ENCODE measurements at regions not wholly inside any gene's neighbourhood (a gene's known extent, or its start where the extent isn't known, plus 50 kb on each side); places are given as distances from the start of the nearest gene placed in this dataset.
A peak's percentile ranks its signal among the peaks of the same experiment; 100 is the strongest.
"Not testable (repeated sequence)": the region's sequence is repeated elsewhere in the genome, so short reads cannot be mapped to it uniquely, and the experiment has no call there.

- H3K27me3 ChIP-seq: not testable (repeated sequence)
- H2AFZ ChIP-seq (replicated peaks): peak overlapping the region; percentile 57
- peak; percentile 29 for DNase-seq (ENCODE audit: low spot score)
Observed at GRCh38 chr4:118566003-118566513, 119.1 kb upstream of the METTL14 start.

GRCh38 chr4:118572991-118573390 is 112.2 kb upstream of the METTL14 start:
- H4K20me1 ChIP-seq (ENCODE audit: low read depth); H3K79me2 ChIP-seq (ENCODE audit: low read depth); H3K27ac Mint-ChIP-seq; H3K27me3 Mint-ChIP-seq (ENCODE audit: insufficient read depth, low read depth); H3K9me3 Mint-ChIP-seq; H3K36me3 Mint-ChIP-seq; H3K27me3 ChIP-seq; H2AFZ ChIP-seq (replicated peaks); H3F3A ChIP-seq (ENCODE audit: low read depth); H3K4me2 ChIP-seq; H3K9me3 ChIP-seq (ENCODE audit: low read depth); DNase-seq (ENCODE audit: low spot score); H3K4me1 ChIP-seq; H3K4me1 Mint-ChIP-seq; H3K9ac ChIP-seq; H3K27ac ChIP-seq; H3K36me3 ChIP-seq; H3K4me3 ChIP-seq; H3K4me3 Mint-ChIP-seq: not testable (repeated sequence)

More at GRCh38 chr4:118566003-118566513, 119.1 kb upstream of the METTL14 start:
- peak overlapping the region; percentile 54 for H3K4me2 ChIP-seq
- not testable (repeated sequence) for H3K4me3 Mint-ChIP-seq; H3K9ac ChIP-seq; H3K4me3 ChIP-seq; H3K9me3 ChIP-seq (ENCODE audit: low read depth); H3F3A ChIP-seq (ENCODE audit: low read depth); H3K27ac ChIP-seq; H4K20me1 ChIP-seq (ENCODE audit: low read depth); H3K4me1 ChIP-seq; H3K79me2 ChIP-seq (ENCODE audit: low read depth); H3K27me3 Mint-ChIP-seq (ENCODE audit: insufficient read depth, low read depth); H3K36me3 ChIP-seq; H3K4me1 Mint-ChIP-seq; H3K36me3 Mint-ChIP-seq; H3K27ac Mint-ChIP-seq; H3K9me3 Mint-ChIP-seq

GRCh38 chr4:118574251-118574913 is 110.8 kb upstream of the METTL14 start:
- not testable (repeated sequence) for H3K4me1 ChIP-seq; H3K4me3 Mint-ChIP-seq; DNase-seq (ENCODE audit: low spot score); H3K27me3 Mint-ChIP-seq (ENCODE audit: insufficient read depth, low read depth); H3K9ac ChIP-seq; H3K4me3 ChIP-seq; H3F3A ChIP-seq (ENCODE audit: low read depth); H3K9me3 Mint-ChIP-seq; H3K79me2 ChIP-seq (ENCODE audit: low read depth); H3K4me2 ChIP-seq; H3K27me3 ChIP-seq; H3K36me3 ChIP-seq; H3K27ac Mint-ChIP-seq; H3K36me3 Mint-ChIP-seq; H4K20me1 ChIP-seq (ENCODE audit: low read depth); H3K4me1 Mint-ChIP-seq; H3K9me3 ChIP-seq (ENCODE audit: low read depth); H3K27ac ChIP-seq; H2AFZ ChIP-seq (replicated peaks)

GRCh38 chr4:118575057-118575456 is 110.1 kb upstream of the METTL14 start:
- H3K9me3 ChIP-seq (ENCODE audit: low read depth); H3K27ac Mint-ChIP-seq; H3K9ac ChIP-seq; H3K27me3 ChIP-seq; H3K4me1 Mint-ChIP-seq; H3K9me3 Mint-ChIP-seq; H4K20me1 ChIP-seq (ENCODE audit: low read depth); H3K4me2 ChIP-seq; H3K36me3 ChIP-seq; H3F3A ChIP-seq (ENCODE audit: low read depth); H3K79me2 ChIP-seq (ENCODE audit: low read depth); H3K36me3 Mint-ChIP-seq; H2AFZ ChIP-seq (replicated peaks); H3K4me3 ChIP-seq; H3K27ac ChIP-seq; H3K4me1 ChIP-seq; DNase-seq (ENCODE audit: low spot score); H3K4me3 Mint-ChIP-seq; H3K27me3 Mint-ChIP-seq (ENCODE audit: insufficient read depth, low read depth): not testable (repeated sequence)

GRCh38 chr4:118575726-118576125 is 109.5 kb upstream of the METTL14 start:
- not testable (repeated sequence) for H3K4me3 Mint-ChIP-seq; DNase-seq (ENCODE audit: low spot score); H3K4me3 ChIP-seq; H3K9ac ChIP-seq; H3K27me3 ChIP-seq; H3K9me3 ChIP-seq (ENCODE audit: low read depth); H3K36me3 ChIP-seq; H3K4me2 ChIP-seq; H4K20me1 ChIP-seq (ENCODE audit: low read depth); H3K79me2 ChIP-seq (ENCODE audit: low read depth); H2AFZ ChIP-seq (replicated peaks); H3K27ac Mint-ChIP-seq; H3F3A ChIP-seq (ENCODE audit: low read depth); H3K9me3 Mint-ChIP-seq; H3K4me1 ChIP-seq; H3K4me1 Mint-ChIP-seq; H3K27me3 Mint-ChIP-seq (ENCODE audit: insufficient read depth, low read depth); H3K36me3 Mint-ChIP-seq; H3K27ac ChIP-seq

- not testable (repeated sequence) for H2AFZ ChIP-seq (replicated peaks); H4K20me1 ChIP-seq (ENCODE audit: low read depth); H3K36me3 Mint-ChIP-seq; H3K9ac ChIP-seq; H3K4me1 ChIP-seq; H3K27me3 Mint-ChIP-seq (ENCODE audit: insufficient read depth, low read depth); H3K9me3 Mint-ChIP-seq; H3K4me1 Mint-ChIP-seq; H3K36me3 ChIP-seq; H3K27ac ChIP-seq; H3F3A ChIP-seq (ENCODE audit: low read depth); H3K9me3 ChIP-seq (ENCODE audit: low read depth); H3K4me2 ChIP-seq; H3K79me2 ChIP-seq (ENCODE audit: low read depth); H3K27ac Mint-ChIP-seq; H3K4me3 ChIP-seq; DNase-seq (ENCODE audit: low spot score); H3K4me3 Mint-ChIP-seq; H3K27me3 ChIP-seq
Observed at GRCh38 chr4:118576709-118577219, 108.4 kb upstream of the METTL14 start.
